Testis (tissue), 2 donors: ENCODE measurements at regions not wholly inside any gene's neighbourhood (a gene's known extent, or its start where the extent isn't known, plus 50 kb on each side); places are given as distances from the start of the nearest gene placed in this dataset.

Experiments
- DNase-seq: peaks from one replicate; pipeline ENCODE4 v3.0.0-alpha.2; 2019
- H3K27ac ChIP-seq, 2 donors: fragments of 200-600 bp; sonication (generic); one replicate each; pipeline ENCODE4 v1.5.1; 2019
- H3K27me3 ChIP-seq: fragments of 200-600 bp; sonication (generic); one replicate; pipeline ENCODE4 v1.5.1; 2019
- H3K36me3 ChIP-seq: fragments of 200-600 bp; sonication (generic); one replicate; pipeline ENCODE4 v1.5.1; 2017; ENCODE audit warnings: low read depth; ENCODE audit errors: missing control alignments
- H3K4me1 ChIP-seq: fragments of 200-600 bp; sonication (generic); one replicate; pipeline ENCODE4 v1.5.1; 2019
- H3K4me3 ChIP-seq, 2 donors: fragments of 200-600 bp; sonication (generic); one replicate each; pipeline ENCODE4 v1.5.1; 2017 to 2019
- H3K9me3 ChIP-seq: fragments of 200-600 bp; sonication (generic); one replicate; pipeline ENCODE4 v1.5.1; 2017
- CTCF ChIP-seq, 3 experiments: fragments of 450-650 bp in 2 of 3; fragments of 200-600 bp in 1 of 3; sonication (generic) in 1 of 3; IDR thresholded peaks; one replicate each; pipeline ENCODE4 v1.5.1; 2016 to 2019; ENCODE audit warnings: antibody characterized with exemption in 3 of 3, mild to moderate bottlenecking in 2 of 3, moderate library complexity in 1 of 3
- POLR2A ChIP-seq: fragments of 450-650 bp; IDR thresholded peaks from one replicate; pipeline ENCODE4 v1.6.1; 2017; ENCODE audit warnings: antibody characterized with exemption, mild to moderate bottlenecking, moderate library complexity
- WGBS, 2 donors: methylation state at CpG; one replicate each; pipeline ENCODE4 v1.1.5; 2018; 5-methylcytosine and 5-hydroxymethylcytosine counted together
- intact Hi-C: fragments of 100-400 bp; cut with DNase I; formaldehyde crosslinking; loops from one replicate; pipeline ENCODE4 v1.15.1; 2023; ENCODE audit warnings: low total_unique reads

- intact Hi-C loops: no loop called here
- Histone ChIP-seq H3K4me1 (no peaks in the 10 kb centered on the region), H3K27ac (no peak overlapping the region), H3K9me3 (no peaks in the 10 kb centered on the region), H3K36me3 (no peaks in the 10 kb centered on the region), H3K27me3 (no peaks in the 10 kb centered on the region), H3K4me3 (no peak overlapping the region)
- 86 to 87% methylated on average over 6 of the region's 6 CpGs for WGBS, 2 donors
- no peak for DNase-seq
- TF ChIP-seq POLR2A: no peak
- no peak for TF ChIP-seq CTCF (IDR thresholded peaks at IDR 0.05)
Measured at GRCh38 chr4:27094224-27094623, 233.6 kb downstream of the STIM2 start.

DNA sequence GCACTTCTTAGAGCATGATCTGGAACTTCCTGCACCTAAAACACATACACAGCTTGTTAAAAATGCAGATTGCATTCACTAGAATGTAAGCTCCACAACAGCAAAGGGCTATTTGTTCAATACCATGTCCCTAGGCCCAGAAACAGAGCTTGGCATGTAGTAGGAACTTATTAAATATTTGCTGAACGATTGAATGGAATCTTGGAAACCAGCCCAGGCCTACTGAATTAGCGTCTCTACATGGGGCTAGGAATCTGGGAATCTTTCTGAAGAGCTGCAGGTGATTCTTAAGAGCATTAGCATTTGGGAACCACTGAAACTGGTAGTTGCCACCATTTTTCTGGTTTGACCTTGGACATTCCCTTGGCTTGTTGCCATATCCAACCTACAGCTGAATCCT lies 234.1 kb downstream of the STIM2 start:
- H3K9me3 ChIP-seq: no peaks in the 10 kb centered on the region
- WGBS, 2 donors: 48 to 55% methylated on average over 2 of the region's 2 CpGs
- no peaks in the 10 kb centered on the region for H3K27me3 ChIP-seq
- H3K36me3 ChIP-seq: no peaks in the 10 kb centered on the region
- no peak overlapping the region for H3K27ac ChIP-seq
- TF ChIP-seq CTCF (IDR thresholded peaks at IDR 0.05) (no peak), POLR2A (no peak)
- no peak overlapping the region for H3K4me3 ChIP-seq
- no peak for DNase-seq
- intact Hi-C loops: no loop called here
- no peaks in the 10 kb centered on the region for H3K4me1 ChIP-seq

DNA sequence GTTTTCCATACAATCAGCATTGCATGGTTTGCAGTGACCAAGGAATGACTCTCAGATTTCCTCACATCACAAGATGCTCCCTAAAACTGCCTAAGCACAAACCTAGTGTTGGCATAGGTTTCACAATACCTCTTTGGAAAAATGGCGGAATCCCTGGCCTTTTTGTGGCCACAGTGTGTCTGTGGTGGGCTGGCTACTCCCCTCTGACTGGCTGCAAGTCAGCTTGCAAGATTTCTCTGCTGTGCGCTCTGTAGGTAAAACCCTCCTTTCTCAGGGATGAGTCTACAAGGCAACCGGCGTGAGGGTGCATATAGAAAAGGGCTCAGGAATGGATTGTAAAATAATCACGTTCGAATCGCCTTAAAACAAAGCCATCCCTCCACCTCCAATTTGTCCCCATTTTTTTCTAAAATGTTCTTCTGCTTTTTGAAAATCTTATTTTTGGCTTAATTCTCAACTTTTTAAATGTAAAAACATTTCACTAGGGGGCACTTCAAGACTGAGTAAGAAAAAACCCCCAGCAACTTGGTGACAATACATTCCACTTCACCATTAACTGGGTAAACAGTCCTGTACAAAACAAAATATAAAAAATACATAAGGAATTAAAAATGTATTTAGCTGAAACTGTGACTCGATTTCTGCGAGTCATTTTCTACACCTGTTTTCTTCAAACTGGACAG lies 235.6 kb downstream of the STIM2 start:
- H3K4me1 ChIP-seq: no peaks in the 10 kb centered on the region
- H3K27ac ChIP-seq: no peak overlapping the region
- intact Hi-C loops: no loop called here
- no peak for TF ChIP-seq POLR2A
- H3K36me3 ChIP-seq: no peaks in the 10 kb centered on the region
- no peak for DNase-seq
- no peak overlapping the region for H3K4me3 ChIP-seq
- 80 to 81% methylated on average over 9 of the region's 9 CpGs for WGBS, 2 donors
- H3K27me3 ChIP-seq: no peaks in the 10 kb centered on the region
- H3K9me3 ChIP-seq: no peaks in the 10 kb centered on the region

- no peak overlapping the region for H3K4me3 ChIP-seq
- no peak overlapping the region for H3K27ac ChIP-seq
- H3K27me3 ChIP-seq: no peaks in the 10 kb centered on the region
- no peaks in the 10 kb centered on the region for H3K4me1 ChIP-seq
- H3K36me3 ChIP-seq: no peaks in the 10 kb centered on the region
- DNase-seq: no peak
- intact Hi-C loops: no loop called here
- no peaks in the 10 kb centered on the region for H3K9me3 ChIP-seq
- TF ChIP-seq POLR2A: no peak
- no peak for TF ChIP-seq CTCF (IDR thresholded peaks at IDR 0.05)
- 73 to 89% methylated on average over 1 of the region's 1 CpG for WGBS, 2 donors
Measured at GRCh38 chr4:27098034-27098433, 237.4 kb downstream of the STIM2 start.

GRCh38 chr4:27100713-27101112 lies 240.1 kb downstream of the STIM2 start:
- Histone ChIP-seq H3K4me3 (no peak overlapping the region), H3K4me1 (no peaks in the 10 kb centered on the region), H3K27me3 (no peaks in the 10 kb centered on the region), H3K36me3 (no peaks in the 10 kb centered on the region), H3K9me3 (no peaks in the 10 kb centered on the region), H3K27ac (no peak overlapping the region)
- 82 to 83% methylated on average over 10 of the region's 10 CpGs for WGBS, 2 donors
- no peak for TF ChIP-seq CTCF (IDR thresholded peaks at IDR 0.05)
- no peak for TF ChIP-seq POLR2A
- DNase-seq: no peak
- intact Hi-C loops: no loop called here
